ENCODE measurements at regions not wholly inside any gene's neighbourhood (a gene's known extent, or its start where the extent isn't known, plus 50 kb on each side); places are given as distances from the start of the nearest gene placed in this dataset.

- TF ChIP-seq CTCF (IDR thresholded peaks at IDR 0.05), result no peak
- no peak for TF ChIP-seq POLR2A (IDR thresholded peaks at IDR 0.05; ENCODE audit: low read depth)
- TF ChIP-seq POLR2AphosphoS5 (IDR thresholded peaks at IDR 0.05), result no peak
- no peak for TF ChIP-seq EP300 (IDR thresholded peaks at IDR 0.05)
Observed at GRCh38 chr17:72053449-72053848, 67.4 kb upstream of the SOX9 start.
